Activated CD8-positive, alpha-beta T cell treated with anti-CD3 and anti-CD28 coated beads for 36 hours (primary cell): ENCODE measurements at regions not wholly inside any gene's neighbourhood (a gene's known extent, or its start where the extent isn't known, plus 50 kb on each side); places are given as distances from the start of the nearest gene placed in this dataset.

Experiments used
- ATAC-seq: fragments of 200-7000 bp; cut with Tn5 transposase; one replicate; pipeline ENCODE4 v1.10.0; 2021; ENCODE audit warnings: mild to moderate bottlenecking, moderate library complexity
- CTCF ChIA-PET: fragments of 350-600 bp; sonication (Branson Sonifier 250); formaldehyde crosslinking; loops from one replicate; lab custom pipeline; 2021; ENCODE audit warnings: antibody characterized with exemption; lab: Charles Lee
- POLR2A ChIA-PET: fragments of 350-600 bp; sonication (Branson Sonifier 250); formaldehyde crosslinking; loops from one replicate; lab custom pipeline; 2021; ENCODE audit warnings: antibody characterized with exemption; lab: Charles Lee
- DNase-seq: peaks from one replicate; pipeline ENCODE4 v3.0.0-alpha.2; 2020
- H3K27ac Mint-ChIP-seq: one replicate; pipeline ENCODE4 v1.8.0; 2021; ENCODE audit warnings: mild to moderate bottlenecking, mixed read lengths
- H3K27me3 Mint-ChIP-seq: one replicate; pipeline ENCODE4 v1.8.0; 2021; ENCODE audit warnings: mixed read lengths
- H3K36me3 Mint-ChIP-seq: one replicate; pipeline ENCODE4 v1.8.0; 2021; ENCODE audit warnings: low read depth, mixed read lengths
- H3K4me1 Mint-ChIP-seq: one replicate; pipeline ENCODE4 v1.8.0; 2021; ENCODE audit warnings: low read depth, mixed read lengths
- H3K4me3 Mint-ChIP-seq: one replicate; pipeline ENCODE4 v1.8.0; 2021; ENCODE audit warnings: mild to moderate bottlenecking, moderate library complexity, mixed read lengths
- H3K9me3 Mint-ChIP-seq: one replicate; pipeline ENCODE4 v1.8.0; 2021; ENCODE audit warnings: mixed read lengths
- CTCF ChIP-seq: fragments of 200-600 bp; IDR thresholded peaks from one replicate; pipeline ENCODE4 v1.8.0; 2022; ENCODE audit warnings: antibody characterized with exemption, mild to moderate bottlenecking
- intact Hi-C: fragments of 100-400 bp; cut with micrococcal nuclease; formaldehyde crosslinking; loops from one replicate; pipeline ENCODE4 v1.10.0; 2022

GRCh38 chr9:86682240-86682639 lies 265.1 kb downstream of the GAS1 start:
- H3K27ac Mint-ChIP-seq: no peak overlapping the region

GRCh38 chr9:86679909-86680308 lies 267.4 kb downstream of the GAS1 start:
- no peaks in the 10 kb centered on the region for H3K36me3 Mint-ChIP-seq
- no peak overlapping the region for H3K4me3 Mint-ChIP-seq
- H3K9me3 Mint-ChIP-seq: no peaks in the 10 kb centered on the region
- ChIA-PET POLR2A (no interaction called here), CTCF (no interaction called here)
- H3K27me3 Mint-ChIP-seq: peaks cover 2% of the 10 kb centered on the region
- intact Hi-C loops: no loop called here
- ATAC-seq (no peak), DNase-seq (no peak)
- TF ChIP-seq CTCF: no peak
- H3K4me1 Mint-ChIP-seq: no peaks in the 10 kb centered on the region
- H3K27ac Mint-ChIP-seq: no peak overlapping the region

More at GRCh38 chr9:86682240-86682639, 265.1 kb downstream of the GAS1 start:
- DNase-seq: peak; percentile 3
- no peak for ATAC-seq
- intact Hi-C loops: no loop called here
- ChIA-PET CTCF (no interaction called here), POLR2A (no interaction called here)
- Mint-ChIP-seq H3K9me3 (no peaks in the 10 kb centered on the region), H3K36me3 (no peaks in the 10 kb centered on the region), H3K4me1 (no peaks in the 10 kb centered on the region), H3K4me3 (peak overlapping the region; percentile 44), H3K27me3 (no peaks in the 10 kb centered on the region)
- TF ChIP-seq CTCF: no peak

- Mint-ChIP-seq H3K36me3 (no peaks in the 10 kb centered on the region), H3K4me1 (no peaks in the 10 kb centered on the region), H3K9me3 (no peaks in the 10 kb centered on the region), H3K4me3 (no peak overlapping the region), H3K27ac (no peak overlapping the region), H3K27me3 (peaks cover 2% of the 10 kb centered on the region)
- POLR2A ChIA-PET: no interaction called here
- CTCF ChIA-PET: no interaction called here
- no peak for DNase-seq
- intact Hi-C loops: no loop called here
- no peak for TF ChIP-seq CTCF
- no peak for ATAC-seq
These were observed 270.9 kb downstream of the GAS1 start for GRCh38 chr9:86676396-86676795.

- CTCF ChIA-PET: no interaction called here
- H3K4me1 Mint-ChIP-seq: no peaks in the 10 kb centered on the region
- no peak for DNase-seq
- no peak overlapping the region for H3K27ac Mint-ChIP-seq
- POLR2A ChIA-PET: no interaction called here
- H3K9me3 Mint-ChIP-seq: peaks cover 1% of the 10 kb centered on the region
- no peak for ATAC-seq
- intact Hi-C loops: no loop called here
- TF ChIP-seq CTCF: no peak
- no peaks in the 10 kb centered on the region for H3K36me3 Mint-ChIP-seq
- no peak overlapping the region for H3K4me3 Mint-ChIP-seq
- H3K27me3 Mint-ChIP-seq: peaks cover 2% of the 10 kb centered on the region
These were observed 271.5 kb downstream of the GAS1 start for GRCh38 chr9:86675805-86676204.

- Mint-ChIP-seq H3K4me3 (no peak overlapping the region), H3K9me3 (peaks cover 6% of the 10 kb centered on the region), H3K27ac (no peak overlapping the region), H3K36me3 (no peaks in the 10 kb centered on the region), H3K4me1 (no peaks in the 10 kb centered on the region), H3K27me3 (peaks cover 5% of the 10 kb centered on the region)
- ChIA-PET CTCF (no interaction called here), POLR2A (no interaction called here)
- intact Hi-C loops: no loop called here
- no peak for TF ChIP-seq CTCF
- ATAC-seq (no peak), DNase-seq (no peak)
These were observed 272.8 kb downstream of the GAS1 start for GRCh38 chr9:86674487-86674886.
